ENCODE measurements at regions not wholly inside any gene's neighbourhood (a gene's known extent, or its start where the extent isn't known, plus 50 kb on each side); places are given as distances from the start of the nearest gene placed in this dataset.

DNA sequence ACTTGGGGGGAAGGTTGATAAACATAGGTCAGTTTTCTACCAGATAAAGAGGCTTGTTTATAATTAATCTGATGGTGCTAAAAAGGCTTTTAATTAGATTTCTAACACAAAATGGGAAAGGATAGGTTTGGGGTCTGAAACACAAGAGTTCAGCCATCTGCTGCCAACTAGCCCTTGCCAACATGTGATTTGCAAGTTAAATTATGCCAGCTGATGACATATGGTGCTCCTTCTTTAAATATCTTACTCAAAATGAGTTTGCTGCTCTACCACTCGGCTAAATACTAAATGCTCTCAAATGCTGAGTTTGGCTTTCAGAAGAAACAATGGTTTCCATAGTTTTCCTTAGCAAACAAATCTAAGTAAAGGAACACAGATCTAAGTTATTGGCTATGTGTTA lies 557.8 kb upstream of the CCDC54 start:
- Histone ChIP-seq H3K27me3 (no peaks in the 10 kb centered on the region), H3K36me3 (no peaks in the 10 kb centered on the region), H3K4me1 (no peaks in the 10 kb centered on the region), H3K9me3 (no peaks in the 10 kb centered on the region), H3K27ac (no peak overlapping the region), H3K4me3 (no peak overlapping the region)
- DNase-seq (no peak), ATAC-seq (ENCODE audit: low FRiP score in 2 of 2) (no peak)
- 82 to 87% methylated on average over 1 of the region's 1 CpG for WGBS, 2 donors
- TF ChIP-seq POLR2A (IDR thresholded peaks at IDR 0.05) (no peak), POLR2AphosphoS5 (IDR thresholded peaks at IDR 0.05) (no peak), EP300 (IDR thresholded peaks at IDR 0.05) (no peak)
- TF ChIP-seq, protein P1, sequence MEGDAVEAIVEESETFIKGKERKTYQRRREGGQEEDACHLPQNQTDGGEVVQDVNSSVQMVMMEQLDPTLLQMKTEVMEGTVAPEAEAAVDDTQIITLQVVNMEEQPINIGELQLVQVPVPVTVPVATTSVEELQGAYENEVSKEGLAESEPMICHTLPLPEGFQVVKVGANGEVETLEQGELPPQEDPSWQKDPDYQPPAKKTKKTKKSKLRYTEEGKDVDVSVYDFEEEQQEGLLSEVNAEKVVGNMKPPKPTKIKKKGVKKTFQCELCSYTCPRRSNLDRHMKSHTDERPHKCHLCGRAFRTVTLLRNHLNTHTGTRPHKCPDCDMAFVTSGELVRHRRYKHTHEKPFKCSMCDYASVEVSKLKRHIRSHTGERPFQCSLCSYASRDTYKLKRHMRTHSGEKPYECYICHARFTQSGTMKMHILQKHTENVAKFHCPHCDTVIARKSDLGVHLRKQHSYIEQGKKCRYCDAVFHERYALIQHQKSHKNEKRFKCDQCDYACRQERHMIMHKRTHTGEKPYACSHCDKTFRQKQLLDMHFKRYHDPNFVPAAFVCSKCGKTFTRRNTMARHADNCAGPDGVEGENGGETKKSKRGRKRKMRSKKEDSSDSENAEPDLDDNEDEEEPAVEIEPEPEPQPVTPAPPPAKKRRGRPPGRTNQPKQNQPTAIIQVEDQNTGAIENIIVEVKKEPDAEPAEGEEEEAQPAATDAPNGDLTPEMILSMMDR (IDR thresholded peaks at IDR 0.05), result no peak

DNA sequence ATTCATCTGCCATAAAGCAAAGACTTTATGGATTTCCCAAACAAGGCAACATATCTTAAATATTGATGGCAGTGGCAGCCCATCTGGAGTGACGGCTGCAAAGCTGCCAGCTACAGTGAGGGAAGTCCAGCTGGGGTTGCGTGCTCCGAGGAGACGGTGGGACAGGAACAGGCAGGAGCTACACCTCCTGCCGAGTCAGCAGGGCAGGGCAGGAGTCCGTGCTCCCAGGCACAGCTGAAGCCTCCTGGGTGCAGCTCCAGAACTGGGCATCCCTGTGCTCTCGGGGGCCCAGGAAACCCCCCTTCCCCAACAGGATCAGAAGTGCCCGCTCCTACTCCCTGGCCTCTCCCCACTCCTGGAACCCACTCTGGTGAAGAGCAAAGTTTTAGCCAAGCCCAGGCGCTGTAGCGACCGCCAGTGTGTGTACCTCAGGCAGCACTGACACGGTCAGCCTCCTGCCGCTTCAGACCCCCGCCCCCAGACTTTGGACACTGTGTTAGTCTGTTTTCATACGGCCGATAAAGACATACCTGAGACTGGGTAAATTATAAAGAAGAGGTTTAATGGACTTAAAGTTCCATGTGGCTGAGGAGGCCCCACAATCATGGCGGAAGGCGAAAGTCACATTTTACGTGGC lies 556.4 kb upstream of the CCDC54 start:
- DNase-seq (peak in 1 of 2 donors; percentile 43), ATAC-seq (ENCODE audit: low FRiP score in 2 of 2) (no peak)
- 98% methylated on average over 12 to 19 of the region's 19 CpGs for WGBS, 2 donors
- no peak overlapping the region for H3K27ac ChIP-seq
- H3K36me3 ChIP-seq, result no peaks in the 10 kb centered on the region
- no peaks in the 10 kb centered on the region for H3K9me3 ChIP-seq
- peaks cover 0 to 6% (median 0%) of the 10 kb centered on the region in 4 donors for H3K4me1 ChIP-seq
- no peaks in the 10 kb centered on the region for H3K27me3 ChIP-seq
- H3K4me3 ChIP-seq, result no peak overlapping the region
- TF ChIP-seq EP300 (IDR thresholded peaks at IDR 0.05) (no peak), POLR2A (IDR thresholded peaks at IDR 0.05) (no peak), POLR2AphosphoS5 (IDR thresholded peaks at IDR 0.05) (no peak)
- TF ChIP-seq, protein P1 (IDR thresholded peaks at IDR 0.05), result no peak

DNA sequence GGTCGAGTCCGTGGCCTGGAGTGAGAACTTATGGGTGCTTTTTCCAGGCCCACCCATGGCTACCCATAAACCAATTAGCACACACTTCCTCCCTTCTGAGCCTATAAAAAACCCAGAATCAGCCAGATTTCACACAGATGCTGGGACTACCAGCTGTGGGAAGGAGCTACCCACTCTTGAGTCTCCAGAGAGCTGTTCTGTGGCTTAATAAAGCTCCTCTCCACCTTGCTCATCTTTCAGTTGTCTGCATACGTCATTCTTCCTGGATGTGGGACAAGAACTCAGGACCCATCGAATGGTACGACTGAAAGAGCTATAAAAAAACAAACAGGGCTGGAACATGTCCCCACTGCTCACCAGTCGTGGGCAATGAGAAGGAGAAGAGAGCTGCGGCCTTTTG lies 555.4 kb upstream of the CCDC54 start:
- ATAC-seq (ENCODE audit: low FRiP score in 2 of 2) (no peak), DNase-seq (no peak)
- TF ChIP-seq POLR2A (IDR thresholded peaks at IDR 0.05) (no peak), EP300 (IDR thresholded peaks at IDR 0.05) (no peak), POLR2AphosphoS5 (IDR thresholded peaks at IDR 0.05) (no peak)
- TF ChIP-seq, protein P1 (IDR thresholded peaks at IDR 0.05), result no peak
- 84 to 90% methylated on average over 5 to 7 of the region's 7 CpGs for WGBS, 2 donors
- no peak overlapping the region for H3K4me3 ChIP-seq
- peaks cover 0 to 6% (median 2%) of the 10 kb centered on the region in 4 donors for H3K4me1 ChIP-seq
- no peaks in the 10 kb centered on the region for H3K9me3 ChIP-seq
- no peaks in the 10 kb centered on the region for H3K36me3 ChIP-seq
- no peak overlapping the region for H3K27ac ChIP-seq
- H3K27me3 ChIP-seq, result no peaks in the 10 kb centered on the region

DNA sequence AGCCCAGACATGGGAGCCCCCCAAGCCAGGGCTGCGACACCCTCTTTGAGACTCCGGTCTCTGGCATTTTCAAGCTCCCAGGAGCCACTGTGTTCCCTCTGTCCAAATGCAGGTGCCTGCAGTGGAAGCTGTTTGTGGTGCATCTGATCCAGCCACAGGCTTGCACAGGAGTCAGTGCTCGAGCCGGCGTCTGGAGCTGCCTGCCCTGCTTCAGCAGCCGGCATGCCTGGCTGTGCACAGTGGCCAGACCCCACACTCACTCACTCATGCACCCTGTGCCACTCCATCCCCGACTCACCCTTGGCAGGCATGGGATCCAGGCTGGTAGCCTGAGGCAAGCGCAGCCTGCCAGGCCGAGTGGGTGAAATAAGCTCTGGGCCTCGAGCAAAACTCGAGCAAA lies 555.0 kb upstream of the CCDC54 start:
- 92 to 93% methylated on average over 11 of the region's 11 CpGs for WGBS, 2 donors
- H3K27me3 ChIP-seq, result no peaks in the 10 kb centered on the region
- H3K36me3 ChIP-seq, result no peaks in the 10 kb centered on the region
- TF ChIP-seq EP300 (IDR thresholded peaks at IDR 0.05) (no peak), POLR2AphosphoS5 (IDR thresholded peaks at IDR 0.05) (no peak), POLR2A (IDR thresholded peaks at IDR 0.05) (no peak)
- TF ChIP-seq, protein P1 (IDR thresholded peaks at IDR 0.05), result no peak
- no peaks in the 10 kb centered on the region for H3K9me3 ChIP-seq
- DNase-seq (peak in 1 of 2 donors; percentile 37), ATAC-seq (ENCODE audit: low FRiP score in 2 of 2) (peak in 1 of 2 donors; percentile 43)
- no peak overlapping the region for H3K27ac ChIP-seq
- peaks cover 0 to 6% (median 2%) of the 10 kb centered on the region in 4 donors for H3K4me1 ChIP-seq
- H3K4me3 ChIP-seq, result no peak overlapping the region

DNA sequence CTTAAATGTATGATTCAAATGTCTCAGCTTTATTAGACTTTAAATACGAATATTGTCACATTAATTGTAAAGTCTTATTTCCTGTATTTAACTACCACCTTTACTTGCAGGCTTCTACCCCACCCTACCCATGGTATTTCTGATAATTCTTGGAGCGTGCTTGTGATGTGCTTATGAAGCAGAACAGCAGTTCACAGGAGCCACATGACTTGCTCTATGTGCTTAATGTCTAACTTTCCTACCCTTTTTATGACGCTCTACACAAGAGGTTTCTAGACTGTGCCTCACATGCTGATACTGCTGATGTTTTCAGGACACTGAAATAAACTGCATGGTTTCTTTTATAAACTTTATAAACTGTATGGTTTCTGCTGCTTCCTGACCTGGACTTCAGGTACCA lies 553.5 kb upstream of the CCDC54 start:
- DNase-seq, result no peak
- H3K27ac ChIP-seq, result no peak overlapping the region
- no peaks in the 10 kb centered on the region for H3K9me3 ChIP-seq
- H3K27me3 ChIP-seq, result no peaks in the 10 kb centered on the region
- 79 to 85% methylated on average over 3 of the region's 3 CpGs for WGBS, 2 donors
- H3K4me1 ChIP-seq, result peaks cover 0 to 6% (median 2%) of the 10 kb centered on the region in 4 donors
- no peaks in the 10 kb centered on the region for H3K36me3 ChIP-seq
- no peak overlapping the region for H3K4me3 ChIP-seq
- TF ChIP-seq EP300 (IDR thresholded peaks at IDR 0.05) (no peak), POLR2AphosphoS5 (IDR thresholded peaks at IDR 0.05) (no peak), POLR2A (IDR thresholded peaks at IDR 0.05) (no peak)
- TF ChIP-seq, protein P1 (IDR thresholded peaks at IDR 0.05), result no peak
- ATAC-seq (ENCODE audit: low FRiP score in 2 of 2), result no peak

Measured in upper lobe of left lung (tissue), 6 donors.